Endothelial cell of umbilical vein (primary cell): ENCODE measurements at regions not wholly inside any gene's neighbourhood (a gene's known extent, or its start where the extent isn't known, plus 50 kb on each side); places are given as distances from the start of the nearest gene placed in this dataset.

Experiments
- BruUV-seq: library from RNA; stranded (reverse); fragments of 400-500 nt; replicated peaks from 2 replicates; lab custom pipeline; 2021; lab: Mats Ljungman, UMichigan
- CTCF ChIA-PET: fragments of 300-600, 350-600 bp; sonication (Branson Sonifier 250); formaldehyde crosslinking; loops from one replicate; lab custom pipeline; 2021; ENCODE audit warnings: antibody characterized with exemption, inconsistent platforms; lab: Charles Lee
- POLR2A ChIA-PET: fragments of 300-600, 350-600 bp; sonication (Branson Sonifier 250); formaldehyde crosslinking; loops from one replicate; lab custom pipeline; 2021; ENCODE audit warnings: antibody characterized with exemption, inconsistent platforms; lab: Charles Lee
- DNase-seq: peaks from one replicate; pipeline ENCODE4 v3.0.0-alpha.2; 2011; ENCODE audit warnings: low read depth, low spot score
- FAIRE-seq: peaks from 2 replicates; lab custom pipeline; 2011; peaks lifted over from hg19 to GRCh38; lab: Jason Lieb, UNC
- H2AFZ ChIP-seq: 2 replicates; pipeline ENCODE4 v1.6.0; 2012; ENCODE audit warnings: low read depth, low read length, control low read depth, inconsistent platforms
- H3K27ac ChIP-seq: 2 replicates; pipeline ENCODE4 v1.5.1; 2011; ENCODE audit warnings: low read depth, mild to moderate bottlenecking, control low read depth, low read length, moderate library complexity; ENCODE audit not compliant: insufficient read depth
- H3K27me3 ChIP-seq, 2 experiments: 2 replicates each; pipeline versions ENCODE4 v1.6.0 to v1.6.1; 2011; ENCODE audit warnings: low read length in 2 of 2, mixed read lengths in 1 of 2; ENCODE audit not compliant: control insufficient read depth in 2 of 2, insufficient read depth in 2 of 2
- H3K36me3 ChIP-seq, 2 experiments: 2 replicates in 1 of 2; 3 replicates in 1 of 2; pipeline ENCODE4 v1.5.1; 2011; ENCODE audit warnings: low read length in 2 of 2, mild to moderate bottlenecking in 1 of 2, moderate library complexity in 1 of 2; ENCODE audit not compliant: control insufficient read depth in 2 of 2, insufficient read depth in 2 of 2; ENCODE audit errors: extremely low read depth in 1 of 2
- H3K4me1 ChIP-seq: 3 replicates; pipeline ENCODE4 v1.5.1; 2011; ENCODE audit warnings: mild to moderate bottlenecking, low read length; ENCODE audit not compliant: control insufficient read depth, insufficient read depth; ENCODE audit errors: extremely low read depth
- H3K4me2 ChIP-seq: 2 replicates; pipeline ENCODE4 v1.6.1; 2011; ENCODE audit warnings: low read length, control low read depth, mixed read lengths; ENCODE audit not compliant: insufficient read depth
- H3K4me3 ChIP-seq, 3 experiments: fragments of 200-600 bp in 1 of 3; sonication (generic), shearing (Covaris generic) in 1 of 3; replicated peaks in 1 of 3; 2 replicates each; pipeline ENCODE4 v1.5.1; 2011 to 2016; ENCODE audit warnings: control low read depth in 3 of 3, low read length in 3 of 3, mild to moderate bottlenecking in 2 of 3, inconsistent platforms in 1 of 3, low read depth in 1 of 3, moderate library complexity in 1 of 3; ENCODE audit not compliant: insufficient read depth in 1 of 3
- H3K79me2 ChIP-seq: 2 replicates; pipeline ENCODE4 v1.6.0; 2012; ENCODE audit warnings: low read length, inconsistent platforms; ENCODE audit not compliant: control insufficient read depth, insufficient read depth
- H3K9ac ChIP-seq: replicated peaks from 2 replicates; pipeline ENCODE3; 2011; ENCODE audit warnings: low read length, control low read depth; ENCODE audit not compliant: insufficient read depth; ENCODE audit errors: extremely low read depth
- H3K9me1 ChIP-seq: replicated peaks from 3 replicates; pipeline ENCODE4 v1.6.0; 2011; ENCODE audit warnings: mild to moderate bottlenecking, low read length; ENCODE audit not compliant: control insufficient read depth, insufficient read depth; ENCODE audit errors: extremely low read depth
- H3K9me3 ChIP-seq: replicated peaks from 2 replicates; pipeline ENCODE4 v1.5.1; 2012; ENCODE audit warnings: low read length, inconsistent platforms; ENCODE audit not compliant: control insufficient read depth, insufficient read depth
- H4K20me1 ChIP-seq: replicated peaks from 2 replicates; pipeline ENCODE3; 2011; ENCODE audit warnings: mild to moderate bottlenecking, low read length; ENCODE audit not compliant: control insufficient read depth, insufficient read depth; ENCODE audit errors: extremely low read depth
- CTCF ChIP-seq, 2 donors: IDR thresholded peaks; 1 replicate in 1 of 2; 2 replicates in 1 of 2; pipeline ENCODE4 v1.5.1; 2011; ENCODE audit warnings: low read length in 2 of 2, mild to moderate bottlenecking in 2 of 2, moderate library complexity in 2 of 2, control low read depth in 1 of 2, inconsistent platforms in 1 of 2, low read depth in 1 of 2; ENCODE audit not compliant: insufficient read depth in 1 of 2; ENCODE audit errors: extremely low read depth in 1 of 2
- EZH2 ChIP-seq: IDR thresholded peaks from 2 replicates; pipeline ENCODE4 v1.6.1; 2012; ENCODE audit warnings: borderline replicate concordance, low read depth, mild to moderate bottlenecking, moderate library complexity, low read length, inconsistent platforms; ENCODE audit not compliant: severe bottlenecking
- FOS ChIP-seq: IDR thresholded peaks from 2 replicates; pipeline ENCODE4 v1.6.1; 2011; ENCODE audit warnings: mild to moderate bottlenecking, low read length, moderate library complexity, borderline replicate concordance; ENCODE audit not compliant: insufficient read depth
- GATA2 ChIP-seq: IDR thresholded peaks from 2 replicates; pipeline ENCODE4 v1.7.0; 2011; ENCODE audit warnings: low read depth, mild to moderate bottlenecking, moderate library complexity, mixed read lengths, low read length; ENCODE audit not compliant: insufficient read length, insufficient read depth
- JUN ChIP-seq: IDR thresholded peaks from 2 replicates; pipeline ENCODE4 v1.6.1; 2011; ENCODE audit warnings: borderline replicate concordance, low read depth; ENCODE audit not compliant: insufficient read length, insufficient read depth
- MAX ChIP-seq: IDR thresholded peaks from 2 replicates; pipeline ENCODE4 v1.6.1; 2011; ENCODE audit not compliant: insufficient read depth, insufficient read length
- MYC ChIP-seq: IDR thresholded peaks from one replicate; pipeline ENCODE4 v1.6.1; 2011; ENCODE audit warnings: mild to moderate bottlenecking, low read depth, low read length
- POLR2A ChIP-seq: IDR thresholded peaks from 2 replicates; pipeline ENCODE4 v1.6.1; 2012; ENCODE audit warnings: low read depth, mild to moderate bottlenecking, control low read depth, low read length
- POLR2AphosphoS5 ChIP-seq: IDR thresholded peaks from 2 replicates; pipeline ENCODE4 v1.6.1; 2012; ENCODE audit warnings: low read depth, mild to moderate bottlenecking, control low read depth, low read length, moderate library complexity; ENCODE audit not compliant: insufficient read depth
- dilution Hi-C: fragments of 300-500 bp; cut with MboI; formaldehyde crosslinking; loops from one replicate; pipeline ENCODE4 v1.15.0; 2019; ENCODE audit warnings: low sequenced_read_pairs; ENCODE audit not compliant: extremely low pct_ligation_motif_present
- intact Hi-C: fragments of 100-400 bp; cut with micrococcal nuclease; formaldehyde crosslinking; loops from one replicate; pipeline ENCODE4 v1.10.0; 2022

- Histone ChIP-seq H3K9me1 (no peaks in the 10 kb centered on the region), H3K27ac (no peak overlapping the region), H3K4me1 (no peaks in the 10 kb centered on the region), H3K36me3 (no peaks in the 10 kb centered on the region), H2AFZ (no peak overlapping the region), H3K79me2 (no peaks in the 10 kb centered on the region), H3K27me3 (peaks cover 0 to 2% of the 10 kb centered on the region in 2 experiments), H4K20me1 (no peaks in the 10 kb centered on the region), H3K4me2 (no peak overlapping the region), H3K9me3 (no peaks in the 10 kb centered on the region), H3K9ac (no peak overlapping the region), H3K4me3 (no peak overlapping the region)
- intact Hi-C loops (no loop called here), dilution Hi-C loops (no loop called here)
- no peak for DNase-seq
- no peak for TF ChIP-seq MYC
- no peak for TF ChIP-seq POLR2AphosphoS5
- TF ChIP-seq GATA2, result no peak
- TF ChIP-seq CTCF (IDR thresholded peaks at IDR 0.05; ENCODE audit: extremely low read depth in 1 of 2, insufficient read depth in 1 of 2, low read depth in 1 of 2, low read length in 2 of 2), result no peak
- no peak for TF ChIP-seq EZH2
- TF ChIP-seq POLR2A, result no peak
- no peak for TF ChIP-seq FOS
- TF ChIP-seq JUN, result no peak
- TF ChIP-seq MAX, result no peak
- ChIA-PET POLR2A (no interaction called here), CTCF (interaction anchor here (1.1 kb wide), 1 partner anchor 59 kb away, joined by 4 read pairs; no protein-coding TSS in a partner anchor)
- no TSS peak for BruUV-seq
- FAIRE-seq, result no peak
Observed at GRCh38 chr11:116416852-116417251, 355.9 kb downstream of the BUD13 start.
